HG02571 (cell line): ENCODE measurements at regions not wholly inside any gene's neighbourhood (a gene's known extent, or its start where the extent isn't known, plus 50 kb on each side); places are given as distances from the start of the nearest gene placed in this dataset.

Source experiments
- ATAC-seq: cut with Tn5 transposase; IDR thresholded peaks from one replicate; pipeline ENCODE4 v1.9.1; 2021; ENCODE audit warnings: mild to moderate bottlenecking, moderate library complexity; ENCODE audit not compliant: unreplicated experiment

DNA sequence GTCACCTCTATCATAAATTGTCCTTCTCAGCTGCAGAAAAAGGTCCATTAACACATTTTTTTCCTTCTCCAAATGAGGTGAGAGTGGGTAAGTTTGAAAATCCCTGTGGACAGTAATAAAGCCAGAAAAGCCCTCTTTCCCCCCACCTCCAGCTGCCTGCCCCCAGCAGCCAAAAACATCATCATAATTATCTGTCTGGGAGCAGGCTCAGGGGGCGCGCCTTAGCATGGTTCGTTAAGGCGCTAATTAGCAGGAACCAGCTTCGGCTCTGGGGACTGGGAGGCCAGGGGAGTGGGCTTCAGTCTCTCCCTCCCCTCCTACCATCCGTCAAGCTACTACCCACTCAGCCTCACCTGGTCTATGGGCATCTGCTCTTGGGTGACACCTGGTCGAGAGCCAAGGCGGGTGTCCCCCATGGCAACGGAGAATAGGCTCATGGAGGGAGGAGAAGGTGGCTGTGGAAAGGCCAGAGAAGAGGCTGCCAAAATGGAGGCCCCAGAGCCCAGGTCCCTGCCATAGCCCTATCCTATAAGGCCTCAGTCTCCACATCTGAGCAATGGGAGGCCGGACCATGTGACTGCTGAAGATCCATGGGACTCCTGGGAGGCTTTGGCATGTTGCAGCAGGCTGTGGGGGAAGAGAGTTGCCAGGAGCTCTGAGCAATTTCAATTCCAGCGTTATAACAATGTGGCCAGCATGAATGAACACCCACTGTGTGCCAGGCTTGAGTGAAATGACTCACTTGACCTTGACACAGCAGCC is 140.1 kb upstream of the LINGO1 start:
- no peak for ATAC-seq

DNA sequence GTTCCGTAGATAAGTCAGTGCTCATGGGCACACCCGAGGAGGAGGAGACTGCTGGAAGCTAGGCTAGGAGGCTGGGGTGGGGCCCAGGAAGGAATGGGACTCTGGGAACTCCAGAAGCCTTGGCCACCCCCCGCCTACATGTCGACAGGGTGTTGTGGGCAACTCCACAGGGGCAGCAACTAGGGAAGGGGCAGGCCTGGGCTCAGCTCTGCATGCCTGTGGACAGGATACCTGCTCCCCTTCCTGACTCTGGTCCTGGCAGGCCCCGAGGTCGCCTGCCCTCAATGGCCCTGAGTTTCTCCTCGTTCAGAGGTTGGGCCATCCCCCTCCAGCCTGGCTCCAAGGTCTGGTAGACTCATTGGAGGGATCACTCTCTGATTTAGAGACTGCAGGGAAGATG is 138.9 kb upstream of the LINGO1 start:
- ATAC-seq: no peak

DNA sequence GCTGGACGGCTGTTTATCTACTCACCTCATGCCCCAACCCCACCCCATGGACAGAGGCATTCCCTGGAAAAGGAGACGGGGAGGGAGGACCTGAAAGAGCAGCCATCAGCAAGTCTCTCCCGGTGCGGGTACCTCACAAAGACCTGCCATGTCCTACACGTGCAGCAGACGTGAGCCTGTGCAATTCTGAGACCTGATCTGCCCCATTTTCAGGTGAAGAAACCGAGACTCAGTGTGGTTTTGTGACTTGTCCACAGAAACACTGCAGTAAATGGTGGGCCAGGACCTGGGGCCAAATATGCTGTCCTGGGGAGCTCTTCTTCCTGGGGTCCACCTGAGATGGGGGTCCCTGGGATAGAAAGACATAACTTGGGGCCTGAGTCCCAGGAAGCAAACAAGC is 137.0 kb upstream of the LINGO1 start:
- no peak for ATAC-seq

DNA sequence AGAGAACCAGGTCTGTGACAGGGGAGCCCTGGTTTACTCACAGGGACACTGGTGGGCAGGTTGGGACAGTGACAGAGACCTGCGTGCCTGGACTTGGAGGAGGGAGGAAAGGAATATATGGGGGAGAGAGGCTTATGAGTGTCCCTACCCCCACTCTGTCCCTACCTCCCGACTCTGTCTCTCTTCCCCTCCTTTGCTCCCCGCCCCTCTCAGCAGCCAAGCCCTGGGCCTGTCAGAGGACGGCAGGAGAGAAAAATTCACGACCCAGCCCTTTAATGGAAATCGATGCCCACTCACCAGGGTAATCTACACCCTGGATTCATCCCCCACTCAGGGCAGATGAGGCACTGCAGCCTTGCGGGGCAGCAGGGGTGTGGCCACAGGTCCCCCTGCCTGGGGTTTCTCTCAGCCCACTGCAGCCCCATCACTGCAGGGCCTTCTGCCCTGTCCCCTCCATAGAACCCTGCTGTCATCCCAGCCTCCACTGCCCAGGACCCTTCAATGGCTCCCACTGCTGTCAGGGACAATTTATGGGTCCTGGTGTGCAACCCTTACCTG is 135.9 kb upstream of the LINGO1 start:
- no peak for ATAC-seq

DNA sequence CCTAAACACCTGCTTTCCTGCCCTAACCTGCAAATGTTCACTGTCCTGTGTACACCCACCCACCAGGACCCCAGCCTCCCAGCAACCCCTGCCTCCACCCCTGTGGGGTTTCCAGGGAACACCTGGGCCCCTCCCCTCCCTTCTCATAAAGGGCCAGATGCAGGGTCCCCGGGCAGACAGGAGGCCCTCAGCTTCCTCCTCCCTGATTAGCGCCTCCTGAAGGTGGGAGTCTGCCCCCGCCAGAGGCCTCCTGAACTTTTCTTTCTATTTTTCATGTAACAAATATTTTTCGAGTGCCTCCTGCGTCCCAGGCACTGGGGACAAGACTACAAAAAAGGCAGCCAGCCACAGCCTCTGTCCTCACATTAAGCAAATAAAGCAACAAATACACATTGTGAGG is 135.4 kb upstream of the LINGO1 start:
- no peak for ATAC-seq

DNA sequence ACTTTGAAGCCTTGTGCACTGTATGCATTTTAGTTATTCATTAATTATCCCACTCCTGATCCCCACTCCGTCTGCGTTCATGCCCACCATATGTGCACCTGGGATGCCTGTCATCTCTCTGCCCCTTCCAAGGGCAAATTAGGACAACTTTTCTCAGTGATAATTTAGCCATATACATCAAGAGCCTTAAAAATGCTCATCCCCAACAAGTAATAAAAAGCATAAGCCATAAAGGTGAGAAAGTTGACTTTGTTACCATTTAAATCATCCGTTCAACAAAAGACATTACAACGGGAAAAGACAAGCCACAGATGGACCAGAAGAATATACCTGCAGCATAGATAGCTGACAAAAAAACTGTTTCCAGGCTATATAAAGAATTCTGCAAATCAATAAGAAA is 131.4 kb upstream of the LINGO1 start:
- no peak for ATAC-seq

DNA sequence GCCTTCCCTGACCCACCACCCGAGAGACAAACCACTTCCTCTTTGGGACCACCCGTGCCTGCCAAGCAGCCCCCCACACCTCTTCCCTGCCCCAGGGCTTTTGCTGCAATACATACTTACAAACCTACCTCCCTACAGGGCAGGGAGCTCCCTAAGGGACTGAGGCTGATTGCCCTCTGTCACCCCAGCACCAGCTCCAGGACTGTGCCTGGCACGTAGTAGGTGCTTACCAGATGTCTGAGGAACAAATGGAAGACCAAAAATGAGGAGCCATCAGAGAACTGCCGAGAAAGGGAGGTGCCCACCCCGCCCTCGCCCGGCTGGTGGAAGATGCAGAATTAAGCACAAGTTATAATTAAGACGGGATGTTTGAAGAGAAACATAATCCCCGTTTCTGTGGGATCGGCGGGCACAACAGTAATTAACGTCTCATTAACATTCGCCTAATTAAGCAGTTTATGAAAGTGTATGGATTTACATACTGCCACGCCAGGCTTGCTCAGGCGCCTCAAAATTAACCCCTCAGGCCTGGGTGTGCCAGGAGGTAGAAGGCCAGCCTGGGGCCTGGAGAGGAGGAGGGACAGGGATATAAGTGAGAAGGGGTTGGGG is 130.1 kb upstream of the LINGO1 start:
- ATAC-seq: no peak

DNA sequence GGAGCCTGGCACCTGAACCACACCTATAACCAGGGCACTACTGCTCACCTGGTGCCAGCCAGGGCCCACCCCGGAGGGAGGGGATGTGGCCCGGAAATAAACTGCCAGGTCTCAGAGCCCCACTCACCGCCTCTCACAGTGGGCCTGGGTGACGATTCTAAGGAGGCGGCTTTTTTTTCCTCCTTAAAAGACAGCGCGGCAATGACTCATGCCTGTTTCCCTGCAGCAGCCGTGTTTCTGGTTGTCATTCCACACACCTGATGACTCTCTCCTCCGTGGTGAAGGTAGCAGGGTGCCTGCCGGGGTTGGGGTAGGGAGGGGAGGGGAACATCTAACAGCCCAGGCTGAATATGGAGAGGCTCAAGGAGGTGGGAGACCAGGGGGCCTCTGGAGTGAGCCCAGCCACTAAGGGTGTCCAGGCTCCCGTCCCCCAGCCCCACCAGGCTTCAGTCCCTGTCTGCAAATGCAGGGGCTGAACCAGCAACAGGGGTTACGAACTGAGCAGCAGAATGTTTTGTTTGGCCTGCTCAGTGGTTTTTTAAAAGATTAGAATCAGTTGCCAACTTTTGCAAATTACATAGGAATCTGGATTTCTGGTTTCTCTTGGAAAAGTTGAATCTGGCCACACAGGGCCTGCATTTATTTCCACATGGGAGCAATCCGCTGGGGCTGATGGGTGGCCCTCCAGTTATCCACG is 127.3 kb upstream of the LINGO1 start:
- ATAC-seq: no peak

DNA sequence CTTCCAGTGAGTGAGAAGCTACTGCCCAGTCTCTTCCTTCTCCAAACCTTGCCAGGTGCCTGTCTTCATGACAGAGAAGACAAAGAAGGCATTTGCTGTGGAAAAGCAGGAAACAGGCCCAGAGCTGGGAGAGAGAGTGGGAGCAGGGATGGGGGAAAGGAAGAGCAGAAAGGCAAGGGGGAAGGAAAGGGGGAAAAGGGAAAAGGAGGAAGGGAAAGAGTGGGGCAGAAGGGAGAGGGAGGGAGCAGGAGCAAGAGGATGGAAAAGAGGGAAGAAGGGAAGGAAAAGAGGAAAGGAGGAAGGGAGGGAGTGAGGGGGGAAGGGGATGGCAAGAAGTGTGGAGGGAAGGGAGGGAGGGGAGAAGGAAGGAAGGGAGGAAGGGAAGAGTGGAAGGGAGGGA is 121.2 kb upstream of the LINGO1 start:
- no peak for ATAC-seq

DNA sequence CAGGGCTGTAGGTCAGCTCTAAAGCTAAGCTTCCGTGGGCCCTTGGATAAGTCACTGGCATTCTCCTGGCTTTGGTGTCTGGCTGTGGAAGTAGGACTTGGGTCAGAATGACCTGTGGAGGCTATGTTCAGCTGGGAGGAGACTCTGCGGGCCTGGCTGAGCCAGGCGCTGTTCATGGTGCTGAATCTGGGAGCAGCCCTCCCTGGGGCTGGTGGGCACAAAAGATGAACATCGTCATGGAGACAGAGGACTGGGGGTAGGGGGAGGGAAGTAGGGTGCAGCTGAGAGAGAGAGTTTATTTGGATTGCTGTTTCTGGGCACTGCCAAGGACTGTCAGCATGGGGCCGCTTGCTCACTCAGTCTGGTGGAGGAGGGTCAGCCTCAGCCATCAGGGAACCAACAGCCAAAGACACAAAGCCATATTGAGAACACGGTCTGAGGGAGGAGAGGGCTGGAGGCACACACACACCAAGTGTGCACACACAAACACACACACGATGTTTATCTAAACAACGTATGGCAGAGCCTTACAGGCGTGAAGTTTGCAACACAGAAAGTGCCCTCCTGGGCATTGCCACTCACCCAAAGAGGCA is 120.7 kb upstream of the LINGO1 start:
- no peak for ATAC-seq

DNA sequence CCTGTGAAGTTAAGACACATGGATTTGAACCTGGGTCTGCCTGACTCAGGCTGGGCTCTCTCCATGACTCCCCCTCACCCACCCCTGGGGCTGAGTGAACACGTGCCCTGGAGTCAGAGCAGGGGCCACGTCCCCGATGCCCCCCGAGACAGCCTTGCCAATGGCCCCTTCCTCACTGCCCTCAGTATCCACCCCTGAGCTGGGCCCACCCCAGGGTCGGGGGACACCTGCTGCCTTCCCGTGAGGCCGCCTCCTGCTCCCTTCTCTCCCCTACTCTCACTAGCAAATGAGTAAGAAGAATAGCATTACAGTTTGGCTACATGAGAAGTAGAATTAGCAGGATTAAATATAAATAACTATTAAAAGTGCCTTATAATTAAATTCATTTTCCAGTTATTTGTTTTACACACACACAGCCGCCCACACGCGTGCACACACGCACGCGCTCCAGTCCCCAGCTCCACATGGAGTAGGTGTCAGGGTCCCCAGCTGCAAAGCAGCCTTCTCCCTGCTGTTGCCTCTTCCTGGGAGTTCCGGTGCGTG is 117.4 kb upstream of the LINGO1 start:
- ATAC-seq: no peak

DNA sequence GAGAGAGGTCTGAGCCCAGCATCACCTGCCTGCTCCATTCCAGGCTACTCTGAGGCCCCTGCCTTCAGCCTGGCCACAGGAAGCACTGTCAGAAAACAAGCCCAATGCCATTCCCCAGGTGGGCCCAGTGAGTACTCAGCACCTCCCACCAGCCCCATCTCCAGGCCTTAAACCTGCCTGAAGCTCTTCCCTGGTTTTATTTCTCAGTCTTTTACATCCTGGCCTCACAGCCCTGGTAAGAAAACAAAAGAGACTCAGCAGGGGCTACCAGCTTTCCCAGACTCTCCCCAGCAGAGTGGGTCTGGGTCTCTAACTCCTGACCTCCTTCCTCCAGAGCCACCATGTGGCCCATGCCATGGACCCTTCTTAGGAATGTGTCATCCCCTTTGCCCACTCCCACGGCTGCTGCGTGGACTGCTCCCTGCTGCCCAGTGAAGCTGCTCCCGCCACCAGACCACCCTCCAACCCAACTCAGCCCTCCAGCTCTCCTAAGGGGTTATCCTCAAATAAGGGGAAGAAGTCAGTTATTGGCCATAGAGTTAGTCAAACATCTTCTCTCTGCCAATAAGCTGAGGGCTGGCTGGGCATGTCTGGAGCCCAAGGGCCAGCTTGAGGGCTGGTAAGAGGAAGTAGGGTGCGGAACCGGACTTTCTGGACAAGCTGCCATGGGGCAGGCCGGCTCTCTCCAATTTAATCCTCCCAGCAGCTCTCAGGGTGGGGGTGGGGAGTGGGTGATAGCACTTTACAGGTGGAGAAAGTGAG is 116.7 kb upstream of the LINGO1 start:
- no peak for ATAC-seq

DNA sequence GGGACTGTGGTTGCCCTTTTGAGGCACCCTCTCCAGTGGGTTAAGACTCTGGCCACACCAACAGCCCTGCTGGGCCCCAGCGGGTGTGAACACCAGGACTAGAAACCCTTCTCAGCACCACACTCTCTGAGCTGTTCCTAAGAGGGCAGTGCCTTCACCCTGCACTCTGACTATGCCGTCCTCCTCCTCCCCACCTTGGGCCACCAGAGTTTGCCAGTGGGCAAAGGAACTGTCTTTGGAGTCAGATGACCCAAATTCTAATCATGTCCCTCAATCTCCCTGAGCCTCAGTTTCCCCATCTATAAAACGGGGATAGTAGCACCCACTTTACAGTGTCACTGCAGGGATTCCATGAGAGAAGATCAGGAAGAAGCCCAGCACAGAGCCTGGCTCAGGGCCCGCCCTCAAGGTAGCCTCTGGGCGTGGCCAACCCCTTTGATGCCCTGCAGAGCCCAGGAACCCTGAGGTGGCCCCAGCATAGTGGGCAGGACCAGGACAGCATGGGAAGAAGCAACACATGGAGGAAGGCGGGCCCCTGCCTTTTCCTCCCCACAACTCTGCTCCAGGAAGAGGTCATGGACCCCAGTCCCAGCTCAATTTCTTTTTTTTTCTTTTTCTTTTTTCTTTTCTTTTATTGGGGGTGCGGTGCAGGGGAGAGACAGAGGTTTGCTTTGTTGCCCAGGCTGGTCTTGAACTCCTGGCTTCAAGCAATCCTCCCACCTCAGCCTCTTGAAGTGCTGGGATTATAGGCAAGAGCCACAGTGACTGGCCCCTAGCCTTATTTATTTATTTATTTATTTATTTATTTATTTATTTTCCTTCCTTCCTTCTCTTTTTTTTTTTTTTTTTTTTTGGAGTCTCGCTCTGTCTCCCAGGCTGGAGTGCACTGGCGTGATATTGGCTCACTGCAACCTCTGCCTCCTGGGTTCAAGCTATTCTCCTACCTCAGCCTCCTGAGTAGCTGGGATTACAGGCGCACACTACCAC is 115.7 kb upstream of the LINGO1 start:
- ATAC-seq: no peak

DNA sequence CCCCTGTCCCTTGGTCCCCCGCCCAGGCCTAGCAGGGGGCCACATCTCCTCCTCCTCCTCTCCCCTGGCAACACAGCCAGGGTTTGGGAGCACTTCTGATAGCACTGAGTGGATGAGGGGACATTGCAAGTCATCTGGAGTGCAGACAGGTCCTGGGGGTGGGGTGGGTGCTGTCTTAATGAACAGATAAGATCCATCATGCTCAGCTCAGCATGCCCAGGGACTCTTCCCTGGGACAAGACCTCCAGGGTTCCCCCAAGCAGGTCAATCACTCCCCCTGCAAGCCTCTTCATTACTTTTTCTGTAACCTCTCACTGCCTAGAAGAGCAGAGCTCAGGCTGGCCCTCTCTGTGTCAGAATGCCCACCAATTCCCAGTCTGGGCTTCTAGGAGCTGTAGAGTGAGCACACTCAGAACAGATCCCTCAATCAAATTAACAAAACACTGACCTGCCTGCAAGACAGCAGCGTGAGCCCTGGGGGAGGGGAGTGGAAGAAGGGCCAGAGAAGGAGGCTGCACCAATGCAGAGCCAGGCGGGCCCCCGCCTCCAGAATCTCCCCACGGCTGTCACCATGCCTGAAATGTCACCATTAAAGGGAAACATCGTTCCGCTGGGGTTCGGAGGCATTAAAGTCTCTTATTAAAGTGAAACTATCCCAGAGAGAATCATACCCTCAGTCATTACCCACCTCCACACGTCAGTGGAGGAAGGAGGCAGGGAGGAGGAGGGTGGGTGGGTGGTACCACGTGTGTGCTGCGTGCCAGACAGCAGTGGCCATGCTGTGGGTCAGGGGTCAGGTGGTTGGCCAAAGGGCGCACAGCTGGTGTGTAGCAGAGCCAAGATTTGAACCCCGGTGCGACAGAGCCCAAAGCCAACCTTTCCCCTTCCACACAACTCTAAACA is 114.7 kb upstream of the LINGO1 start:
- no peak for ATAC-seq

DNA sequence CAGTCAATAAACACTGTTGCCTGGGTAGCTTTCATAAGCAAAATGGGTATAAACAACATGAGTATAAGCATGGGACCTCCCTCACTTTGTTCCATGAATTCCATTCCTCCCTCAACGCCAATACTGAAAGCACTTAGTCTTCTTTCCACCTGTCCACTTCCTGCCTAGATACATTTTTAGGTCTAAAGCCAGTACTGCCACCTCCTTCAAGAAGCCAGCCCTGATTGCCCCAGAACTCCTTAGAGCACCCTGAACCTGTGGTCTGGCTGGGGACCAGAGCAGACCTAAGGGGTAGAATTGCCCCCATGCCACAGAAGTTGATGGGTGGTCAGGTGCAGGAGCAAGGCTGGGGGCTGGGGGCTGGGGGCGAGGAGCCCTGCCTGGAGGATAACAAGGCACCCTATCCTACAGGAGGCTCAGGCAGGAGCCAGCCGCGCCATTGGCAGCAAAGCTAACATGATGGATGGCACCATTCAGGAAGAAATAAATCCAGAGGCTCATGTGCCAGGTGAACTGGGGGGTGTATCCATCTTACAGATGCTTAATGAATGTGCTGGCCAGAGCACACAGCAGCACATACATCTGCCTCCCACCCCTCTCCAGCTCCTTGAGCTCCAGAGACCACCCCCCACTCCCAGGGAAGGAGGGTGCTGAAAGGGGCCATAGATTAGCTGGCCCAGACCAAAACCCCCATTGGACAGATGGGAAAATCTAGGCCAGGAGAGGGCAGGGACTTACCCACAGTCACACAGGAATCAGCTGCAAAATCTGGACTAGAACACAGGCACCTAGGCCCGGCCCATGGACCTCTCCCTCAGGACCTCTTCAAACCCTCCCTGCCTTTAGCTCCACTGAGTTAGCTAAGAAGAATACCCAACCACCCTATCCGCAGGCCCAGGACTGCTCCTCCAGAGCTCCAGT is 113.8 kb upstream of the LINGO1 start:
- no peak for ATAC-seq

DNA sequence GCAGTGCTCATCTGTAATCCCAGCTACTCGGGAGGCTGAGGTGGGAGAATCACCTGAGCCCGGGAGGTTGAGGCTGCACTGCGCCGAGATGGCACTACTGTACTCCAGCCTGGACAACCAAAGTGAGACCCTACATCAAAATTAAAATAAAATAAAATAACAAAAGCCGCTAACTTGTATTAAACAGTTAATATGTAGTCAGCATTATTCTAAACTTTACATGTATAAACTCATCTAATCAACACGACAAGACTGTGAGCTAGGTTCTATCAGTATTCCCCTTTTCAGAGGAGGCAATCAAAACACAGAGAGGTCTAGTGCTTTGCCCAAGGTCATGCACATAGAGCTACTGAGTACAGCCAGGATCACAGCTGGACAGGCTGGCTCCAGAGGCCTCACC is 111.7 kb upstream of the LINGO1 start:
- ATAC-seq: no peak

DNA sequence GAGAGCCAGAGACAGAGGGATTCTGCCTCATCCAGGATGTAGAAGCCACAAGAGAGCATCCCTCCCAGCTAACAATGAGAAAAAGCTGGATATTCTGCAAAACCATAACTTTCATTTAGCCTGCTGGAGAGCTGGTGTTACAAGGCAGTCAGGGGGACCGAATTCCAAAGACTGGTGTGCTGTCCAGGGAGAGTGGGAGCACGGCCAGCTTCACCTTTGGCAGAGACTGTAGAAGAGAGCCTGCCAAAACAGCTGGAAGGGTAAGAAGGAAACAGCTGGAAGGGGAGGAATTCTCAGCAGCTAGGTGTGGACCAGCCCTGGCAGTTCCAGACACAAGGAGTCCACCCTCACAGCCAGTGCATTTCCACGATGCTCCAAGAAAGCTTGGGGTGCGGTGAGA is 109.9 kb upstream of the LINGO1 start:
- no peak for ATAC-seq
